H1 (cell line): ENCODE measurements at regions not wholly inside any gene's neighbourhood (a gene's known extent, or its start where the extent isn't known, plus 50 kb on each side); places are given as distances from the start of the nearest gene placed in this dataset.

Experiments
- EP300 ChIP-seq, 2 experiments: IDR thresholded peaks; 1 replicate in 1 of 2; 2 replicates in 1 of 2; pipeline ENCODE4 v1.6.1; 2011 to 2012; ENCODE audit warnings: low read depth in 2 of 2, low read length in 2 of 2, mild to moderate bottlenecking in 2 of 2, borderline replicate concordance in 1 of 2, inconsistent platforms in 1 of 2, moderate library complexity in 1 of 2
- EZH2 ChIP-seq: fragments of 200-600 bp; sonication (generic); IDR thresholded peaks from 2 replicates; pipeline ENCODE4 v1.7.1; 2012; ENCODE audit warnings: low read depth, mild to moderate bottlenecking, moderate library complexity, low read length, inconsistent platforms; ENCODE audit not compliant: severe bottlenecking
- JUN ChIP-seq: IDR thresholded peaks from 2 replicates; pipeline ENCODE4 v1.6.1; 2011; ENCODE audit warnings: low read depth, mild to moderate bottlenecking, improper control_type of control experiment, low read length
- PHF8 ChIP-seq: fragments of 200-600 bp; sonication (generic); conservative IDR thresholded peaks from 2 replicates; pipeline ENCODE4 v1.7.1; 2012; ENCODE audit warnings: low read depth, mild to moderate bottlenecking, inconsistent platforms, low read length, moderate library complexity
- RAD21 ChIP-seq, 2 experiments: IDR thresholded peaks in 1 of 2; conservative IDR thresholded peaks in 1 of 2; 2 replicates each; pipeline ENCODE4 v1.6.1; 2011; ENCODE audit warnings: low read depth in 2 of 2, low read length in 2 of 2, improper control_type of control experiment in 1 of 2, inconsistent platforms in 1 of 2, mild to moderate bottlenecking in 1 of 2, moderate library complexity in 1 of 2
- RBBP5 ChIP-seq: IDR thresholded peaks from 2 replicates; pipeline ENCODE4 v1.7.1; 2012; ENCODE audit warnings: low read depth, mild to moderate bottlenecking, inconsistent platforms, low read length, moderate library complexity, borderline replicate concordance
- SP4 ChIP-seq: IDR thresholded peaks from 2 replicates; pipeline ENCODE4 v1.6.1; 2012; ENCODE audit warnings: low read length, inconsistent platforms
- TAF1 ChIP-seq: IDR thresholded peaks from 2 replicates; pipeline ENCODE4 v1.6.1; 2011; ENCODE audit warnings: mild to moderate bottlenecking, low read depth, low read length
- TAF7 ChIP-seq: optimal IDR thresholded peaks from 2 replicates; pipeline ENCODE3; 2011; ENCODE audit warnings: low read depth, mild to moderate bottlenecking, inconsistent platforms, low read length, moderate library complexity, borderline replicate concordance
- TF ChIP-seq, protein P1 (sequence below), 3 experiments: IDR thresholded peaks; 1 replicate in 2 of 3; 2 replicates in 1 of 3; pipeline versions ENCODE4 v1.5.1 to v1.6.1; 2011; ENCODE audit warnings: low read length in 3 of 3, mild to moderate bottlenecking in 3 of 3, inconsistent platforms in 2 of 3, low read depth in 1 of 3, moderate library complexity in 1 of 3; ENCODE audit not compliant: insufficient read depth in 1 of 3; ENCODE audit errors: control extremely low read depth in 1 of 3
- TF ChIP-seq, protein P2 (sequence below): IDR thresholded peaks from 2 replicates; pipeline ENCODE4 v1.6.1; 2012; ENCODE audit warnings: inconsistent platforms

DNA sequence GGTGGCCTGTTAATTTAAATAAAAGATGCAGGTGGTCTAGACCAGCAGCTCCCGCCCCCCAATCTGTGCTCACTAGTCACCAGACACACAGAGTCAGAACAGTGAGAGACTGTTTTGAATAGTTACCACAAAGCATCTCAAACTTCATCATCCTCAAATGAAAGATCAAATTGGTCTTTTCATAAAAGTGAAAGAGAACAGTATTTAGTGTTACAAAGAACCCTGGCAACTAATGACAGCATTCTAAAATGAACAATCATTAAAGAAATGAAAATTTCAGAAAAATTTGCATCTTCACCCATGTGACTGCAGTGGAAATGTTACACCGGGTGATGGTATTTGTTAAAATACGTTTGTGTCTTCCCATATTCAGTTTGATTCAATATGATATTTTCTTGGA lies 65.5 kb upstream of the PMAIP1 start:
- no peak for TF ChIP-seq RBBP5
- TF ChIP-seq RAD21 (IDR thresholded peaks at IDR 0.05 in 1 of 2, conservative IDR thresholded peaks at IDR 0.05 in 1 of 2; ENCODE audit: low read depth in 2 of 2, low read length in 2 of 2) = no peak
- no peak for TF ChIP-seq SP4
- no peak for TF ChIP-seq PHF8
- no peak for TF ChIP-seq EP300 (IDR thresholded peaks at IDR 0.05; ENCODE audit: borderline replicate concordance in 1 of 2, low read depth in 2 of 2, low read length in 2 of 2)
- TF ChIP-seq, protein P1, sequence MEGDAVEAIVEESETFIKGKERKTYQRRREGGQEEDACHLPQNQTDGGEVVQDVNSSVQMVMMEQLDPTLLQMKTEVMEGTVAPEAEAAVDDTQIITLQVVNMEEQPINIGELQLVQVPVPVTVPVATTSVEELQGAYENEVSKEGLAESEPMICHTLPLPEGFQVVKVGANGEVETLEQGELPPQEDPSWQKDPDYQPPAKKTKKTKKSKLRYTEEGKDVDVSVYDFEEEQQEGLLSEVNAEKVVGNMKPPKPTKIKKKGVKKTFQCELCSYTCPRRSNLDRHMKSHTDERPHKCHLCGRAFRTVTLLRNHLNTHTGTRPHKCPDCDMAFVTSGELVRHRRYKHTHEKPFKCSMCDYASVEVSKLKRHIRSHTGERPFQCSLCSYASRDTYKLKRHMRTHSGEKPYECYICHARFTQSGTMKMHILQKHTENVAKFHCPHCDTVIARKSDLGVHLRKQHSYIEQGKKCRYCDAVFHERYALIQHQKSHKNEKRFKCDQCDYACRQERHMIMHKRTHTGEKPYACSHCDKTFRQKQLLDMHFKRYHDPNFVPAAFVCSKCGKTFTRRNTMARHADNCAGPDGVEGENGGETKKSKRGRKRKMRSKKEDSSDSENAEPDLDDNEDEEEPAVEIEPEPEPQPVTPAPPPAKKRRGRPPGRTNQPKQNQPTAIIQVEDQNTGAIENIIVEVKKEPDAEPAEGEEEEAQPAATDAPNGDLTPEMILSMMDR (IDR thresholded peaks at IDR 0.05; ENCODE audit: control extremely low read depth in 1 of 3, insufficient read depth in 1 of 3, low read depth in 1 of 3, low read length in 3 of 3) = no peak
- TF ChIP-seq JUN = no peak
- TF ChIP-seq EZH2 = no peak
- TF ChIP-seq TAF1 = no peak
- TF ChIP-seq TAF7 = no peak
- TF ChIP-seq, protein P2, sequence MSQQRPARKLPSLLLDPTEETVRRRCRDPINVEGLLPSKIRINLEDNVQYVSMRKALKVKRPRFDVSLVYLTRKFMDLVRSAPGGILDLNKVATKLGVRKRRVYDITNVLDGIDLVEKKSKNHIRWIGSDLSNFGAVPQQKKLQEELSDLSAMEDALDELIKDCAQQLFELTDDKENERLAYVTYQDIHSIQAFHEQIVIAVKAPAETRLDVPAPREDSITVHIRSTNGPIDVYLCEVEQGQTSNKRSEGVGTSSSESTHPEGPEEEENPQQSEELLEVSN = no peak
